ENCODE measurements at regions not wholly inside any gene's neighbourhood (a gene's known extent, or its start where the extent isn't known, plus 50 kb on each side); places are given as distances from the start of the nearest gene placed in this dataset.

DNA sequence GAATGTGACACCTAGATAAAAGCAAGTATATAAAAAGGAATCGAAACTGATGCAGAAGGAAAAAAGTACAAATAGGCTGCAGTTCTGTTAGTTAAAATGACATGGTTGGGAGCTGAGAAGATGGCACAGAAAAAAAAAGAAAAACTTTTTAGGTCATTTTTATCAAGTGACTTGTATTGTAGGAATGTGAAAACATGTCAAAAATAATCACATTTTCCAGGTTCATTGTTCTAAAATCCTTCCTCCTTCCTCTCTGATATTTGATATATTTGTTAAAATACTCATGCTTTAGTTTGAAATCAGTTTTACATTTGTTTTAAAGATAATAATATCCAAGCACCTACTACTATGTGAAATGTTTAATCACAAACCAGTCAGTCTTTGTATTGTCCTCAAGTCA is 507.9 kb downstream of the PRKD1 start:
- no peak for ATAC-seq (ENCODE audit: low read depth)
- H3K4me3 ChIP-seq (ENCODE audit: insufficient read depth, low read depth, low read length) = no peak overlapping the region
- no peak overlapping the region for H3K14ac ChIP-seq (replicated peaks; ENCODE audit: low read depth, low read length)
- POLR2A ChIA-PET (ENCODE audit: unreplicated experiment) = no interaction called here
- H3K4me1 ChIP-seq (ENCODE audit: control insufficient read depth, insufficient read depth, low read length) = no peaks in the 10 kb centered on the region
- no peak for DNase-seq
- H4K5ac ChIP-seq (ENCODE audit: low read depth, low read length) = no peak overlapping the region
- H4K20me1 ChIP-seq (ENCODE audit: insufficient read depth, low read length) = no peaks in the 10 kb centered on the region
- TF ChIP-seq MAZ (IDR thresholded peaks at IDR 0.05; ENCODE audit: borderline replicate concordance, low read depth, low read length) (no peak), MAFK (IDR thresholded peaks at IDR 0.05; ENCODE audit: low read depth, low read length) (no peak), RAD21 (IDR thresholded peaks at IDR 0.05; ENCODE audit: low read length) (no peak), USF2 (IDR thresholded peaks at IDR 0.05; ENCODE audit: low read depth, low read length) (no peak), CEBPB (IDR thresholded peaks at IDR 0.05; ENCODE audit: low read depth, low read length) (no peak), RFX5 (IDR thresholded peaks at IDR 0.05; ENCODE audit: low read depth, low read length) (no peak), POLR2A (IDR thresholded peaks at IDR 0.05; ENCODE audit: low read depth, low read length) (no peak), BHLHE40 (IDR thresholded peaks at IDR 0.05; ENCODE audit: low read depth, low read length) (no peak), FOS (IDR thresholded peaks at IDR 0.05; ENCODE audit: low read depth, low read length) (no peak), SMC3 (IDR thresholded peaks at IDR 0.05; ENCODE audit: low read depth, low read length) (no peak), NFE2L2 (IDR thresholded peaks at IDR 0.05; ENCODE audit: low read depth, low read length) (no peak)
- TF ChIP-seq, protein P1, sequence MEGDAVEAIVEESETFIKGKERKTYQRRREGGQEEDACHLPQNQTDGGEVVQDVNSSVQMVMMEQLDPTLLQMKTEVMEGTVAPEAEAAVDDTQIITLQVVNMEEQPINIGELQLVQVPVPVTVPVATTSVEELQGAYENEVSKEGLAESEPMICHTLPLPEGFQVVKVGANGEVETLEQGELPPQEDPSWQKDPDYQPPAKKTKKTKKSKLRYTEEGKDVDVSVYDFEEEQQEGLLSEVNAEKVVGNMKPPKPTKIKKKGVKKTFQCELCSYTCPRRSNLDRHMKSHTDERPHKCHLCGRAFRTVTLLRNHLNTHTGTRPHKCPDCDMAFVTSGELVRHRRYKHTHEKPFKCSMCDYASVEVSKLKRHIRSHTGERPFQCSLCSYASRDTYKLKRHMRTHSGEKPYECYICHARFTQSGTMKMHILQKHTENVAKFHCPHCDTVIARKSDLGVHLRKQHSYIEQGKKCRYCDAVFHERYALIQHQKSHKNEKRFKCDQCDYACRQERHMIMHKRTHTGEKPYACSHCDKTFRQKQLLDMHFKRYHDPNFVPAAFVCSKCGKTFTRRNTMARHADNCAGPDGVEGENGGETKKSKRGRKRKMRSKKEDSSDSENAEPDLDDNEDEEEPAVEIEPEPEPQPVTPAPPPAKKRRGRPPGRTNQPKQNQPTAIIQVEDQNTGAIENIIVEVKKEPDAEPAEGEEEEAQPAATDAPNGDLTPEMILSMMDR (conservative IDR thresholded peaks at IDR 0.05; ENCODE audit: low read depth, low read length) = no peak
- TF ChIP-seq, protein P2, sequence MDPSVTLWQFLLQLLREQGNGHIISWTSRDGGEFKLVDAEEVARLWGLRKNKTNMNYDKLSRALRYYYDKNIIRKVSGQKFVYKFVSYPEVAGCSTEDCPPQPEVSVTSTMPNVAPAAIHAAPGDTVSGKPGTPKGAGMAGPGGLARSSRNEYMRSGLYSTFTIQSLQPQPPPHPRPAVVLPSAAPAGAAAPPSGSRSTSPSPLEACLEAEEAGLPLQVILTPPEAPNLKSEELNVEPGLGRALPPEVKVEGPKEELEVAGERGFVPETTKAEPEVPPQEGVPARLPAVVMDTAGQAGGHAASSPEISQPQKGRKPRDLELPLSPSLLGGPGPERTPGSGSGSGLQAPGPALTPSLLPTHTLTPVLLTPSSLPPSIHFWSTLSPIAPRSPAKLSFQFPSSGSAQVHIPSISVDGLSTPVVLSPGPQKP (IDR thresholded peaks at IDR 0.05; ENCODE audit: borderline replicate concordance, low read depth, low read length) = no peak
- H2BK120ac ChIP-seq (ENCODE audit: low read depth, low read length) = no peak overlapping the region
- H2AK9ac ChIP-seq (replicated peaks; ENCODE audit: low read depth, low read length, poor library complexity) = no peak overlapping the region
- no peaks in the 10 kb centered on the region for H3K27me3 ChIP-seq (ENCODE audit: control insufficient read depth, insufficient read depth, low read length)
- no CpG with 5 or more reads among the region's 1 CpG for WGBS, 2 experiments (ENCODE audit: extremely low coverage in 2 of 2, insufficient read length in 1 of 2)
- H2AFZ ChIP-seq (replicated peaks; ENCODE audit: low read length, poor library complexity) = no peak overlapping the region
- CTCF ChIA-PET = no interaction called here
- no peaks in the 10 kb centered on the region for H3K9me1 ChIP-seq (ENCODE audit: insufficient read depth, low read length)
- no peak overlapping the region for H2BK5ac ChIP-seq (ENCODE audit: low read depth, low read length, poor library complexity, severe bottlenecking)
- no peak overlapping the region for H3K18ac ChIP-seq (ENCODE audit: low read depth, low read length)
- H3K27ac ChIP-seq (ENCODE audit: insufficient read depth, low read length) = no peak overlapping the region
- no peak overlapping the region for H3K9ac ChIP-seq (ENCODE audit: low read depth, low read length)
- no peak overlapping the region for H4K91ac ChIP-seq (ENCODE audit: insufficient read depth, low read depth, low read length)
- H2BK15ac ChIP-seq (ENCODE audit: low read depth, low read length) = no peak overlapping the region
- no TSS peak for BruUV-seq (replicated peaks)
- no peaks in the 10 kb centered on the region for H3K79me1 ChIP-seq (ENCODE audit: low read depth in 1 of 2, low read length in 2 of 2)
- no peak overlapping the region for H3K56ac ChIP-seq (ENCODE audit: extremely low read depth, insufficient read depth, low read length)
- intact Hi-C loops (cut with micrococcal nuclease) = no loop called here
- H4K8ac ChIP-seq (ENCODE audit: low read depth in 2 of 2, low read length in 2 of 2) = no peak overlapping the region
- no peak overlapping the region for H3K4ac ChIP-seq (ENCODE audit: low read depth, low read length)
- H3K36me3 ChIP-seq (ENCODE audit: control insufficient read depth, insufficient read depth, low read length) = no peaks in the 10 kb centered on the region
- no peak overlapping the region for H2AK5ac ChIP-seq (ENCODE audit: low read depth, low read length)
- dilution Hi-C loops (cut with HindIII; ENCODE audit: low sequenced_read_pairs, unreplicated experiment) = no loop called here
- no peaks in the 10 kb centered on the region for H3K9me3 ChIP-seq (ENCODE audit: control insufficient read depth, insufficient read depth, low read length)
- no peak overlapping the region for H2BK20ac ChIP-seq (ENCODE audit: low read depth, low read length)
- H3K4me2 ChIP-seq (ENCODE audit: low read depth, low read length) = no peak overlapping the region
- in situ Hi-C loops (cut with MboI; ENCODE audit: low sequenced_read_pairs) = no loop called here
- H3K23ac ChIP-seq (ENCODE audit: low read depth, low read length) = no peak overlapping the region

All from IMR-90 (cell line).